ENCODE measurements at regions not wholly inside any gene's neighbourhood (a gene's known extent, or its start where the extent isn't known, plus 50 kb on each side); places are given as distances from the start of the nearest gene placed in this dataset.

- Mint-ChIP-seq H3K4me3 (no peak overlapping the region), H3K27me3 (ENCODE audit: low read depth) (no peaks in the 10 kb centered on the region), H3K4me1 (peaks cover 0 to 9% of the 10 kb centered on the region in 2 experiments; a peak in 2 of 4 replicates), H3K9me3 (no peaks in the 10 kb centered on the region), H3K36me3 (ENCODE audit: insufficient read depth in 1 of 3, low read depth in 3 of 3) (no peaks in the 10 kb centered on the region; a peak in 1 of 7 replicates), H3K27ac (no peak overlapping the region)
- Histone ChIP-seq H2BK12ac (ENCODE audit: insufficient read length, low read depth, low read length) (no peak overlapping the region), H3K23ac (ENCODE audit: insufficient read length, low read depth, low read length) (no peak overlapping the region), H3K4me1 (ENCODE audit: insufficient read depth, low read length) (no peaks in the 10 kb centered on the region), H3K4ac (ENCODE audit: low read depth, low read length) (no peak overlapping the region), H2AFZ (ENCODE audit: low read length) (no peak overlapping the region), H3T11ph (ENCODE audit: low read length) (no peak overlapping the region), H2BK5ac (ENCODE audit: insufficient read length, low read length) (no peak overlapping the region), H3K27ac (ENCODE audit: insufficient read length, low read depth, low read length) (no peak overlapping the region), H3K79me1 (ENCODE audit: insufficient read depth, low read depth, low read length, poor library complexity, severe bottlenecking) (no peaks in the 10 kb centered on the region), H3K9me3 (ENCODE audit: control insufficient read depth, low read depth, low read length) (no peaks in the 10 kb centered on the region), H2BK15ac (ENCODE audit: low read depth, low read length) (no peak overlapping the region), H3K56ac (ENCODE audit: insufficient read length, low read depth, low read length) (no peak overlapping the region), H3K4me2 (ENCODE audit: insufficient read depth, insufficient read length, low read length) (no peak overlapping the region), H3K18ac (ENCODE audit: insufficient read length, low read depth, low read length) (no peak overlapping the region), H3K23me2 (ENCODE audit: insufficient read length, low read depth, low read length, poor library complexity, severe bottlenecking) (no peaks in the 10 kb centered on the region), H3K79me2 (ENCODE audit: insufficient read depth, low read length) (no peaks in the 10 kb centered on the region), H2AK5ac (ENCODE audit: insufficient read length, low read length) (no peak overlapping the region), H4K20me1 (ENCODE audit: control insufficient read depth, insufficient read depth, insufficient read length) (no peaks in the 10 kb centered on the region), H4K91ac (ENCODE audit: insufficient read length, low read depth, low read length) (no peak overlapping the region), H4K8ac (replicated peaks; ENCODE audit: insufficient read length, low read depth, low read length) (no peak overlapping the region), H4K5ac (ENCODE audit: insufficient read length, low read depth, low read length) (no peak overlapping the region), H2BK120ac (ENCODE audit: low read depth, low read length, poor library complexity, severe bottlenecking) (no peak overlapping the region), H2BK20ac (ENCODE audit: low read depth, low read length, poor library complexity, severe bottlenecking) (no peak overlapping the region), H3K9ac (ENCODE audit: extremely low read depth, insufficient read length, low read length) (no peak overlapping the region), H3K14ac (ENCODE audit: insufficient read depth, low read length) (no peak overlapping the region), H3K27me3 (ENCODE audit: insufficient read depth, low read length) (no peaks in the 10 kb centered on the region)
- no CpG with 5 or more reads among the region's 4 CpGs for WGBS (ENCODE audit: extremely low coverage, insufficient read length, low lambda C conversion rate)
- no peak for DNase-seq
- no peak for TF ChIP-seq CTCF (conservative IDR thresholded peaks at IDR 0.05)
These were observed 1277.8 kb upstream of the ZEB2 start for GRCh38 chr2:145797692-145798091.
